ENCODE measurements at regions not wholly inside any gene's neighbourhood (a gene's known extent, or its start where the extent isn't known, plus 50 kb on each side); places are given as distances from the start of the nearest gene placed in this dataset.
"Not testable (repeated sequence)": the region's sequence is repeated elsewhere in the genome, so short reads cannot be mapped to it uniquely, and the experiment has no call there.

DNA sequence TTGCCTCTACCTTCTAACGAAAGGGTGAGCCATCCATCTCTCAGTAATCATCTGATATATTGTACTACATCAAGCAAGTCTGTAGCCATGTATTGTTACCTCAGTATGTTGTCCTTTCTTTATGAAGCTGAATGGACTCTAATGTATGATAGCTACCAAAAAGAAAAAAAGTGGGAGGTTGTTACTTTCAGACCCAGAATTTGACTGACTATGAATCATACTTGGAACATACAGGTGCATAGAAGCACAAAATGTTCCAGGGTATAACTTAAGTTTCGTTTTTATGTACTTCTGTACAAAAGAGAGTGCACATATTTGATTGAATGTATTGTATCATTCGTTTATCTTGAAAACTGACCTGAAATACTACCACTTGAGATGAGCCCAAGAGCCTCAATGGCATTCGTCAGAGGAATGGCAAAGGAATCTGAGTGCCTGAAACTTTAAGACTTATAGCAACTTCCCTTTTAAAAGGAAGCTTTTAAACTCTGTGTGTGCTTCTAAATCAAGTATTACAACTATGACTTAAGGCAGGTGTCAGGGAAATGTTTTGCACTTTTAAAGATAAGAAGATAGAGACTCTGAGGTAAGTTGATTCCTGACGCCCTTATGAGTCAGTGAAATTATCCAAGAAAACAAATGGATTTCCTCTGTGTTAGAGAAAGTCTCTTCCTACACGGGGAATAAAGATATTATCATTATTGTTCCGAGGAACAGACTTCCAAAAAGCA, 951.5 kb downstream of the GALC start:
- no peak for DNase-seq

GRCh38 chr14:87034680-87035079, 958.3 kb downstream of the GALC start:
- no peak for DNase-seq

GRCh38 chr14:87030197-87030596, 962.8 kb downstream of the GALC start:
- no peak for DNase-seq

DNA sequence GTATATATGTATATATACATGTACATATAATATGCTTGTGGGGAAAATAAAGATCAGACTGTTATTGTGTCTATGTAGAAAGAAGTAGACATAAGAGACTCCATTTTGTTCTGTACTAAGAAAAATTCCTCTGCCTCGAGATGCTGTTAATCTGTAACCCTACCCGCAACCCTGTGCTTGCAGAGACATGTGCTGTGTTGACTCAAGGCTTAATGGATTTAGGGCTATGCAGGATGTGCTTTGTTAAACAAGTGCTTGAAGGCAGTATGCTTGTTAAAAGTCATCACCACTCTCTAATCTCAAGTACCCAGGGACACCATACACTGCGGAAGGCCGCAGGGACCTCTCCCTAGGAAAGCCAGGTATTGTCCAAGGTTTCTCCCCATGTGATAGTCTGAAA, 972.9 kb downstream of the GALC start:
- DNase-seq = not testable (repeated sequence)

- no peak for DNase-seq
Measured at GRCh38 chr14:87018294-87018693, 974.7 kb downstream of the GALC start.

GRCh38 chr14:87017335-87017734, 975.6 kb downstream of the GALC start:
- DNase-seq = no peak

GRCh38 chr14:87014856-87015255, 978.1 kb downstream of the GALC start:
- no peak for DNase-seq

GRCh38 chr14:87013583-87013982, 979.4 kb downstream of the GALC start:
- no peak for DNase-seq

DNA sequence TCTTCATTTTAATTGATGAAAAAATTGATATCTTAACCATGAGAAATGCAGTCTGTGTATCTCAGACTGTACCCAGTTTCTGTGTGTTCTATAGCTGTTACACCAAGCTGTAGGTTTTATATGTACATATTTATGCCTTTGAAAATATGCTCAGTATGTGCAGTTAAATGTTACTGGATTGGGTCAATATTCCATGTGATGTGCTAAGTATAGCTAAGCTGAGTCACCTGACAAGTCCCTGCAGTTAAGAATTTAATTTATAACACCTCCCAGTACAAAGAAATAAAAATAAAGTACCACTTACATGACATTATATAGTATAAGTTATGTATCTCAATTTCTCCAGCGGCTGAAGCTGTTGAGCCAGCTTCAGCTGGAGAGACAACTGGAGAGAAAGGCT, 984.0 kb downstream of the GALC start:
- DNase-seq = no peak

DNA sequence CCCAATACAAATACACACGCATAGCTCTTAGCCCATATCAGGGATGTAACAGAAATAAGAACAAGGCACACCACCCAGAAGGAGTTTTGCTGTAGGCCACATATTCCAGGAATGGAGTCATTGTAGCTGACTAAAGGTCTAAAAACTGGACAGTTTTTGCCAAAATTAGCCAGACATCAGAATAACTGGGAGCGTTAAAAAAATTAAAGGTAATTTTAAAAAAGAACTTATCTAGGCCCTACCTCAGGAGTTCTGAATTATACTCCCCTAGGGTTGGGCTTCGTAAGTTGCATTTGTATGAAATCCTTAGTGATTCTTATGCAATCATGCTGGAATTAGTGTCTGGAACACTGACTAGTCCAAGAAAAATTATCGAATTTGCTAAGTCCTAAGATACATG, 987.7 kb downstream of the GALC start:
- DNase-seq = no peak

- DNase-seq = no peak
Measured at GRCh38 chr14:87002776-87003175, 990.2 kb downstream of the GALC start.

DNA sequence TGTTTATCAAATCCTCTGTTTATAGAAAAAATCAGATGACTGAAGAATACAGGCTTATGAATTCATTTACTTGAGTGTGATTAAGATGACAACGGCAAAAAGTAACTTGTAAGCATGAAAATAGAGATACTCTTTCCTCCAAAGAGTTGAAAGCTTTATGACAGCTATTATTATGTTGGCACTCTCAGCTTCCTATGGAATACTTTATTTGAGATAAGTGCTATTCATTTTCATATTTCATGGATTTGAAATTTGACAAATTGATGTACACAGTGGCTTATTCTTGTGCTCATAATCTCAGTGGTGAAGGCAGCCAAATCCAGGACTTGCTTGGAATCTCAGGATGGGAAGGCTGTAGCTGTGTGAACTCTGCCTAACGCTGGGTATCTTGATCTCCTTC, 991.6 kb downstream of the GALC start:
- no peak for DNase-seq

GRCh38 chr14:87000081-87000480, 992.9 kb downstream of the GALC start:
- DNase-seq = no peak

DNA sequence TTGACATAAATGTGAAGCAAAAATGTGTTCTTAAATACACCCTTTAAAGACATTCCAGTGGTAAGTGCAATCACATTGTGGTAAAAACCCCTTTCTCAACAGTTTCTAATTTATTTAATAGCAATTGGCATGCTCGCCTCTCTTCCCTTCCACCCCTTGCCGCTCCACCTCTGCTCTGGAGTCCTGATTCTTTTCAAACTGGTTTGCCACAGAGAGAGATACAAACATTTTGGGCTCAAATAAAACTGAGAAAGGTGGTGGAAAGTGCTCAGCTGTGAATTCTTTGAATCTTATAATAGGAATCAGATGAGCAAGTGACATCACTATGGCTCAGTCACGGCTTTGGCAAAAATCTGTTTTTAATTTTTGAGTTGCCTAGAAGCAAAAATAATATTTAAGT, 993.9 kb downstream of the GALC start:
- no peak for DNase-seq

DNA sequence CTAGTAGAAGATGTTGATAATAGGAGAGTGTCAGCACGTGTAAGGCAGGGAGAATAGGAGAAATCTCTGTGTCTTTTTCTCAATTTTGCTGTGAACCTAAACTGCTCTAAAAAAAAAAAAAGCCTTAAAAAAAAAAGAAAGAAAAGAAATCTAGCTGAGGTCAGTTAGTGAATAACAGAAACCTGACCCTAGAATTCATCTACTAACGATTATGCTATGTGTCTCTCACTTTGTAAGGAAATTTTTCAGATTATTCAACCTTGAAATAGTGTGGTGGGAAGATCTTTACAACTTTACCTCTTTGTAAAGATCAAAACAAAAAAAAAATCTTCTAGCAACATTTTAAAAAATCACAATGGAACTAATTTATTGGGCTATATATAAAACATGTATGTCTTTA, 995.7 kb downstream of the GALC start:
- no peak for DNase-seq

DNA sequence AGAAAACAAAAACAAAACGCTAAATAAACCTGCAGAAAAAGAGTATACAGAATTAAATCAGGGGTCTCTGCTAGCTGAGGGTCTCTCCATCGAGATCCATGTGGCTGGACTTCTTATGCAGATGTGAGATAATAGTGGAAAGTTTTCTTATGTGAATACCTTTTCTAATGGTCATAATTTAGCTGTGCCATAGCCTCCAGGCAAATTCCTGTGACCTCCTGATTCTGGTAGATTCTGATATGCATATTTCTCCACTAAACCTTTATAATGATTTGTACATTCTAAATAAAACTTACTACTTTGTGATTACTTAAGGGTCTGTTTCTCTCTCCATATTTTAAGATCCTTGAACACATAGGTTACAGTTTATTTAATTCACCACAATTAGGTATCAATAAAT, 1002.6 kb downstream of the GALC start:
- DNase-seq = no peak

GRCh38 chr14:86989285-86989684, 1003.7 kb downstream of the GALC start:
- no peak for DNase-seq

- no peak for DNase-seq
Measured at GRCh38 chr14:86987966-86988365, 1005.0 kb downstream of the GALC start.

DNA sequence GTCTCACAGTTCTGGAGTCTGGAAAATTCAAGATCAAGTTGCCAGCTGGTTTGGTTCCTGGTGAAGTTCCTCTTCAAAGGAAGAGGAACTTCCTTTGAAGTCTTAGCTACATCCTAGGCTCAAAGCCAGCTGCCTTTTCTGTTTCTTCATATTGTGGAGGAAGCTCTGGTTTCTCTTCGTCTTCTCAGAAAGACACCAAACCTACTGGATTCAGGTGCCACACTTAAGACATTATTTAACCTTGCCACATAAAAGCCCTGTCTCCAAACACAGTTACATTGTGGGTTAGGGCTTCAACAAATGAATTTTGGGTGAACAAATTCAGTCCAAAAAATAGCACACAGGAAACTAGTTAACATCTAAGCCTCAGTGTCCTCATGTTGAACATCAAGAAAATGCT, 1019.8 kb downstream of the GALC start:
- DNase-seq = no peak

DNA sequence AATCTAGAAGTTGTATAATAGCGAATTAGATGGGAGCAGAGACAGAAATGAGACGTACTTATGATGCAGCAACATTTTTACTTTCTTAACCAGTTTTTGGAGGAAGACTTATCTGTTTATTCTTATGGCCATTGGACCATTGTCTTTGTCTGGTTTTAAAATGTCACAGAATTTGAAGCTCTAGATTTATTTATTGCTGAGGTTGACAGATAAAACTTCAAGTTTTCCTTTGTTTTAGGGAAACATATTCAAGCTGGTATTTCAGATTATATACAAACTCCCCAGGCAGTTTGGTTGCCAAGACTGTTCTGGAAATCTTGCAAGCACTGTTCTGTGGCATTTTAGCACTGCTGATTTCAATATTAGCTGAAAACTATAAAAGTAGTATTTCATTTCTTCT, 1021.7 kb downstream of the GALC start:
- no peak for DNase-seq

- DNase-seq = no peak
Measured at GRCh38 chr14:86961106-86961716, 1031.8 kb downstream of the GALC start.

GRCh38 chr14:86955771-86956354, 1037.1 kb downstream of the GALC start:
- no peak for DNase-seq

GRCh38 chr14:86954623-86955022, 1038.4 kb downstream of the GALC start:
- no peak for DNase-seq

GRCh38 chr14:86946446-86946845, 1046.5 kb downstream of the GALC start:
- DNase-seq = no peak

DNA sequence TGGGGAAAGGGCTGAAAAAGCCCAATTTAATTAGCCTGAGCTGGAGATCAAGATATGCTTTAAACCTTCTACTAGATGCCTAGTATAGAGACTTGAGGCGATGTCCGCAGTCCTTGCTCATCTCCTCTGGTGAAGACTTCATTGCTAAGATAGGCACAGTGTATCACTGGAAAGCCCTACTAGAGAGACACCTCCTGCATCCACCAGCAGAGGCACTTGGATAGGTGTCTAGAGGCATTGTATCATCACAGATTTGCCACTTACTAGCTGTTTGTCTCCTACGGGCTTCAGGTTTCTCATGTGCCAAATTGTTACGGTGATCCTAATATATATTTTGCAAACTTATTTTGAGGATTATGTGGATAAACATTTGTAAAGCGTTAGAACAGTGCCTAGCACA, 1048.5 kb downstream of the GALC start:
- DNase-seq = no peak

Measured in CD4-positive, alpha-beta T cell treated with Interleukin-4 for 1 hour (primary cell).